GM12891 (cell line): ENCODE measurements at regions not wholly inside any gene's neighbourhood (a gene's known extent, or its start where the extent isn't known, plus 50 kb on each side); places are given as distances from the start of the nearest gene placed in this dataset.

Experiments
- DNase-seq: peaks from one replicate; pipeline ENCODE4 v3.0.0; 2011; ENCODE audit warnings: low spot score; ENCODE audit not compliant: insufficient read length
- FAIRE-seq: peaks from 2 replicates; lab custom pipeline; 2011; peaks lifted over from hg19 to GRCh38; lab: Jason Lieb, UNC
- PAX5 ChIP-seq: IDR thresholded peaks from 2 replicates; pipeline ENCODE4 v1.6.1; 2011; ENCODE audit warnings: low read length, moderate library complexity, mild to moderate bottlenecking; ENCODE audit not compliant: insufficient read depth, severe bottlenecking
- POLR2A ChIP-seq: IDR thresholded peaks from 2 replicates; pipeline ENCODE4 v1.6.1; 2011; ENCODE audit warnings: low read depth, low read length, control low read depth
- POLR2AphosphoS5 ChIP-seq: IDR thresholded peaks from 2 replicates; pipeline ENCODE4 v1.6.1; 2011; ENCODE audit warnings: low read depth, low read length, control low read depth
- POU2F2 ChIP-seq: IDR thresholded peaks from 2 replicates; pipeline ENCODE4 v1.6.1; 2011; ENCODE audit warnings: low read depth, mild to moderate bottlenecking, control low read depth, low read length, moderate library complexity
- SPI1 ChIP-seq: IDR thresholded peaks from 2 replicates; pipeline ENCODE4 v1.6.1; 2011; ENCODE audit warnings: low read depth, low read length, control low read depth
- TAF1 ChIP-seq: IDR thresholded peaks from 2 replicates; pipeline ENCODE4 v1.6.1; 2011; ENCODE audit warnings: low read depth, low read length, control low read depth

DNA sequence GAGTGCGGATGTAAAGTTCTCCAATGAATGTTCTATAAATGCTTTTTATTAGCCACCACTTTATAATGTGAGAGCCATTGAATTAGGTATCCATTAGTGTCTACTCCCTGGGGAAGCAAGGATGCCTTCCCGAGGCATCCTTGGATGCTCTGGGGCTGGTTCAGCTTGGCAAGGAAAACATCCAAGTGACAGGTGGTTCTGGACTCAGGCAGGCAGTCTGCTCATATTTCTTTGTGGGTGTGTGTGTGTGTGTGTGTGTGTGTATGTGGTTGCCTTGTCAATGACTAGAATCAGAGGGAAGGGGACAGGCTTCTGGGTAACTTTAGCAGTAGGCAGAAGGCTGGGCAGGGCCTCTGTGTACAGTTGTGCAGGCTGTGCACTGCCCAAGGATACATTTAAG lies 149.2 kb downstream of the TSN start:
- no peak for DNase-seq
- TF ChIP-seq POLR2A = no peak
- TF ChIP-seq POLR2AphosphoS5 = no peak
- TF ChIP-seq POU2F2 = no peak
- no peak for TF ChIP-seq SPI1
- no peak for TF ChIP-seq TAF1
- TF ChIP-seq PAX5 = no peak

DNA sequence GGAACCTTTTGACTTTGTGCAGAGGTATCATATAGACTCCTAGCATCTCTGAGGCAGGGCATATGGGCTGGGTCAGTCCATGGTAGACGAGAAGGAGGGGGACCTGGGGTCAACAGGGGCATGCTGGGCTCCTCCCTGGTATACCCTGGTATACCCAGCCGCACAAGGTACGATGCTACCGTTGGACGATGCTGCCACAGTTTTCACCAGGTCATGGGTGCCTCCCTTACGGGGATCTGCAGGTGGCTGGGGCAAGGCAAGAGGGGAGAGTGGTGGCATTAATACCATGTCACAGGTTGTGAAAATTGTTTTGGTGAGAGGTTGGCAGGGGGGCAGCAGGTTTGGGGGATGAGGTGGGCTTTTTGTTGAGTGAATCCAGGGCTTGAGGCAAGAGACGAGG lies 149.8 kb downstream of the TSN start:
- FAIRE-seq = no peak
- DNase-seq = no peak
- TF ChIP-seq POU2F2 (no peak), TAF1 (no peak), PAX5 (no peak), SPI1 (no peak), POLR2A (no peak), POLR2AphosphoS5 (no peak)

More for the DNA sequence above, 149.2 kb downstream of the TSN start:
- FAIRE-seq = no peak

DNA sequence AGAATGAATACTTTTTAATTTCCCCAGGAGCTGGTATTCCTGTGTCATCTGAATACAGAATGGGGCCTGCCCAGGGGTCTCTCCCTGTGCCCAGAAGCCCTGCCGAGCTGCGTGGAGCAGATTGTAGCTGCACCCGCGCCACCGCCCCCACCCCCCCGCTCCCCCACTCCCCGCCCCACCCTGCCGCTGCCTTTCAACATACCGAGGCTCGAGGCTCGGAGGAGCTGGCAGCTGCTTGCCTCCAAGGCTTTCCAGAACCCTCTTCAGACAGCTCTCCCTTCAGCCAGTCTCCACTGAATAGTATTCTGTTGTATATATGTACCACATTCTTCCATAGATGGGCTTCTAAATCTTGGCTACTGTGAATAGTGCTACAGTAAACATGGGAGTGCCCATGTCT lies 150.7 kb downstream of the TSN start:
- FAIRE-seq = no peak
- TF ChIP-seq SPI1 = no peak
- TF ChIP-seq POLR2A = no peak
- no peak for DNase-seq

GRCh38 chr2:121907928-121908327 lies 152.5 kb downstream of the TSN start:
- no peak for TF ChIP-seq SPI1
- DNase-seq = no peak
- no peak for FAIRE-seq

DNA sequence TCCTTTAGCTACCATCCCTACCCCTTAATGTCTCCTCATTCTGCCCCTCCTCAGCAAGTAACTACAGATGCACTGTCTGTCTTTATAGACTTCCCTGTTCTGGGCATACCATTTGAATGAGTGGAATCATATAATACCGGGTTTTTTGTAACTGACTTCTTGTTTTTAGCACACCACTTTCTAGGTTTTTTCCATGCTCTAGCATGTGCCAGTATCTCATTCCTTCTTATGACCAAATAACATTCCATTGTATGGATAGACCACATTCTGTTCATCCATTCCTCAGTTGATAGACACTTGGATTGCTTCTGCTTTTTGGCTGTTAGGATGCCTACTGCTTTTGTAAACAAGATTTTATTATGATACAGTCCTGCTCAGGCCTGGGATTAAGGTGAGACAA lies 154.7 kb downstream of the TSN start:
- DNase-seq (no peak), FAIRE-seq (no peak)
- TF ChIP-seq TAF1 = no peak
- TF ChIP-seq POLR2AphosphoS5 = no peak
- no peak for TF ChIP-seq POLR2A
- no peak for TF ChIP-seq POU2F2
- TF ChIP-seq SPI1 = no peak
- no peak for TF ChIP-seq PAX5

- TF ChIP-seq POU2F2 (no peak), TAF1 (no peak), PAX5 (no peak), SPI1 (no peak), POLR2AphosphoS5 (no peak), POLR2A (no peak)
- FAIRE-seq (no peak), DNase-seq (no peak)
Measured at GRCh38 chr2:121911036-121911435, 155.6 kb downstream of the TSN start.

DNA sequence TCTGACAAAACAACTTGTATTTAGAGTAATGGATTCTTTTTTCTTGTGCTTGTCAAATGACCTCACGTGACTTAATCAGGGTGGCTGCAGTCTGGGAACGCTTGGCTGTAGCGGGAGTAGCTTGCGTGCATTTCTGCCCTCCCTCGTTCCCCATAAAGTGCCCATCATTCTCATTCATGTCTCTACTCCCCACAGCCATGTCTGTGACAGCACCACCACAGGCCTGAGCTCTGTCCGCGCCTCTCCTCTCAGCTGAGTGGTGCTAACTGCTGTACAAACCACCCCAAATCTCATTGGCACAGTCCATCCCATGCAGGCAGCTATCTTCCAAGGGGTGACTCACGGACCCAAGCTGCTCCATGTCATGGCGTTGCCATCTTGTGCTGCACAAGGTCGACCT lies 161.7 kb downstream of the TSN start:
- no peak for TF ChIP-seq PAX5
- FAIRE-seq = no peak
- no peak for DNase-seq

DNA sequence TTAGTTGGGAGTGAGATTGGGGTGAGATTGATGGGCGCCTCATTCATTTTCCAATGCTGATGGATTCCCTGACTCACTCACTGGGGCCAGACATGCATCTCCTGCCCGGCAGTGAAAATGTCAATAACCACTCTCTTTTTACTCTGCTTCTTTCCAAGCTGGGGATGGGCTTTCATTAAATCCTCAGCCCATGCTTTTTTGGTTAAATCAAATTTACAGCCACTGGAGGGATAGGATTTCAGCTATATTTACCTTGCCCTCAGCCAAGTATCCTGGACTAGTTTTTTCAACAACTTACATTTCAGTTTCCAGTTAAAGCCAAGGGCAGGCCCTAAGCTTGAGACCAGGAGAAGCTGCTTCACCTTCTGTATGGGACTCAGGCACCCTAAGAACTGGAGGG lies 162.8 kb downstream of the TSN start:
- TF ChIP-seq POU2F2 (no peak), TAF1 (no peak), SPI1 (no peak), POLR2A (no peak), PAX5 (no peak), POLR2AphosphoS5 (no peak)
- no peak for FAIRE-seq
- DNase-seq = no peak

- TF ChIP-seq POLR2A (no peak), POU2F2 (no peak), SPI1 (no peak), PAX5 (no peak), TAF1 (no peak), POLR2AphosphoS5 (no peak)
Measured at GRCh38 chr2:121919803-121920202, 164.4 kb downstream of the TSN start.

DNA sequence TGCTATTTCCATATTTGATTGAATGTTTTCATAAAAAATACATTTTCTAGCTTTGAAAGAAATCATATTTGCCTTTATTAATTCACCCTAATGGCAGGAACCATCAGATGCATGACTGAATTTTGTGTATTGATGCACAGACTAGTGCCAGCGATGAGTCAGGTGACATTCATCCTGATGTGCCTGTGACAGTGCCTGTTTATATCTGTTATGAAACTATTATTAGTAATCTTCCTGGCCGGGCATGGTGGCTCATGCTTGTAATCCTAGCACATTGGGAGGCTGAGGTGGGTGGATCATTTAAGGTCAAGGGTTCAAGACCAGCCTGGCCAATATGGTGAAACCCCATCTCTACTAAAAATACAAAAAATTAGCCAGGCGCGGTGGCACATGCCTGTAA lies 170.0 kb downstream of the TSN start:
- TF ChIP-seq SPI1 (no peak), POU2F2 (no peak), POLR2A (no peak), POLR2AphosphoS5 (no peak), TAF1 (no peak), PAX5 (no peak)
- FAIRE-seq (no peak), DNase-seq (no peak)

More at GRCh38 chr2:121919803-121920202, 164.4 kb downstream of the TSN start:
- FAIRE-seq = no peak
- no peak for DNase-seq

GRCh38 chr2:121943285-121943684 lies 187.8 kb downstream of the TSN start:
- TF ChIP-seq POU2F2 (no peak), TAF1 (no peak), SPI1 (no peak), POLR2AphosphoS5 (no peak)
- no peak for DNase-seq
- no peak for FAIRE-seq
